ENCODE measurements at regions not wholly inside any gene's neighbourhood (a gene's known extent, or its start where the extent isn't known, plus 50 kb on each side); places are given as distances from the start of the nearest gene placed in this dataset.
"Not testable (repeated sequence)": the region's sequence is repeated elsewhere in the genome, so short reads cannot be mapped to it uniquely, and the experiment has no call there.

DNA sequence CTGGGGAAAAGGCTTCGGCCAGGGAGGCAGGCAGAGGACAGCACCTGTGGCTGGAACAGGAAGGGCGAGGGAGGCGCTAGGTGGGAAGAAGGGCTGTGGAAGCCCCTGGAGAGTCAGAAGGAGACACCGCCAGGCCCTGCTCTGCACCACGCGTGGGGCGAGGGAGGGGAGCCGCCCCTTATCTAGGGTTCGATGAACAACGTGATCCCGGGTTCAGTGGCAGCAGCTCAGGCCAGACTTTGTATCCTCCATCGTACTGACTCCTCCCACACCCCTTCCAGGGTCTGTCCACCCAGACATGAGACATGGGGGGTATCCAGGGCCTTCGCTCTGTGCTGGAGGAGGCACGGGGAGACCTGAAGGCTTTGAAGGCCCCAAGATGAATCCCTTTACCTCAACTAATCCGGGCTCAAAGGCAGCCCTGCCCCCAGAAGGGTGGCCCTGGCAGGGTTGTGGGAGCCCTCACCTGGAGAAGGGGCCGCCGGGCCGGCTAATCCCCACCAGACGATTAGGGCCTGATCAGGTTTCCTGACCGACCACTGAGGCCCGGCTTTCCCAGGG lies 110.8 kb downstream of the PDGFA start:
- H3K79me2 ChIP-seq (ENCODE audit: low read length) = no peaks in the 10 kb centered on the region
- DNase-seq = no peak
- no peaks in the 10 kb centered on the region for H3K4me1 ChIP-seq (ENCODE audit: low read length)
- H3K4me2 ChIP-seq (ENCODE audit: low read depth, low read length) = no peak overlapping the region
- no peaks in the 10 kb centered on the region for H4K20me1 ChIP-seq (ENCODE audit: insufficient read depth, low read length)
- no peaks in the 10 kb centered on the region for H3K27me3 ChIP-seq (replicated peaks; ENCODE audit: insufficient read depth, low read length)
- no peak overlapping the region for H3K27ac ChIP-seq (ENCODE audit: low read length)
- H3F3A ChIP-seq (ENCODE audit: insufficient read depth, low read length) = no peaks in the 10 kb centered on the region
- no peaks in the 10 kb centered on the region for H3K9me3 ChIP-seq (replicated peaks; ENCODE audit: insufficient read depth, low read length)
- H3K36me3 ChIP-seq (replicated peaks; ENCODE audit: insufficient read depth, low read length) = no peaks in the 10 kb centered on the region
- no peak overlapping the region for H2AFZ ChIP-seq (ENCODE audit: low read length)
- no peaks in the 10 kb centered on the region for H3K9me2 ChIP-seq (replicated peaks; ENCODE audit: insufficient read depth, low read length)
- TF ChIP-seq EZH2phosphoT487 (IDR thresholded peaks at IDR 0.05; ENCODE audit: low read length) (no peak), EZH2 (optimal IDR thresholded peaks at IDR 0.05; ENCODE audit: low read depth, low read length) (no peak), CTCF (IDR thresholded peaks at IDR 0.05; ENCODE audit: low read length) (no peak)
- no peak overlapping the region for H3K4me3 ChIP-seq (ENCODE audit: low read length)
- no peak overlapping the region for H3K9ac ChIP-seq (ENCODE audit: low read length)

GRCh38 chr7:409339-410281 lies 110.0 kb downstream of the PDGFA start:
- Histone ChIP-seq H3K27ac (ENCODE audit: low read length) (no peak overlapping the region), H3K36me3 (replicated peaks; ENCODE audit: insufficient read depth, low read length) (no peaks in the 10 kb centered on the region), H2AFZ (ENCODE audit: low read length) (no peak overlapping the region), H3K9ac (ENCODE audit: low read length) (no peak overlapping the region), H3K4me1 (ENCODE audit: low read length) (no peaks in the 10 kb centered on the region), H3K79me2 (ENCODE audit: low read length) (no peaks in the 10 kb centered on the region), H3K9me3 (replicated peaks; ENCODE audit: insufficient read depth, low read length) (no peaks in the 10 kb centered on the region), H3K9me2 (replicated peaks; ENCODE audit: insufficient read depth, low read length) (no peaks in the 10 kb centered on the region), H3K4me2 (ENCODE audit: low read depth, low read length) (no peak overlapping the region), H3F3A (ENCODE audit: insufficient read depth, low read length) (no peaks in the 10 kb centered on the region), H3K27me3 (replicated peaks; ENCODE audit: insufficient read depth, low read length) (no peaks in the 10 kb centered on the region), H4K20me1 (ENCODE audit: insufficient read depth, low read length) (no peaks in the 10 kb centered on the region), H3K4me3 (ENCODE audit: low read length) (no peak overlapping the region)
- TF ChIP-seq EZH2phosphoT487 (IDR thresholded peaks at IDR 0.05; ENCODE audit: low read length) (no peak), CTCF (IDR thresholded peaks at IDR 0.05; ENCODE audit: low read length) (no peak), EZH2 (optimal IDR thresholded peaks at IDR 0.05; ENCODE audit: low read depth, low read length) (no peak)
- DNase-seq = no peak

DNA sequence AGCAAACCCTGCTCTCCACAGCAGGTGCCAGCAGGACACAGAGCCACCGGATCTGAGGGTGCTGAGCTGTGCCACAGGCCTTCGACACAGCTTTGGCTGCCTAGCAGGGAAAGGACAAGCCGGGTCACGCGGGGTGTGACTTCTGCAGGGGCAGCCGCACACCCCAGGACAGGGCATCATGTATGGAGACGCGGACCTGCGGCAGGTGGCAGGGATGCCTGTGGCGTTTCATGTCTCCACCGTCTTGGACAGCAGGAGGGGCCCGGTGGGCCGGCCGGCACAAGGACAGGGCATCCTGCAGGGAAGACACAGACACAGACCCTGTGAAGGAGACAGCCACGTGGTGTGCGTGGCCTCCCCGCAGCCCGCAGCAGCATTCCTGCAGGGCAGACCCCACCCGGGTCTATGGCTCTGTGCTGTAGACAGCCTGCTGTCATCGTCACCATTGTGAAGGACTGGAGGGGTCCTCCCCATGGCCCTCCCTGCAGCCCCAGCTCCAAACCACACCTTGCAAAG lies 109.2 kb downstream of the PDGFA start:
- Histone ChIP-seq H3K4me1 (ENCODE audit: low read length) (no peaks in the 10 kb centered on the region), H3K36me3 (replicated peaks; ENCODE audit: insufficient read depth, low read length) (no peaks in the 10 kb centered on the region), H2AFZ (ENCODE audit: low read length) (no peak overlapping the region), H3F3A (ENCODE audit: insufficient read depth, low read length) (no peaks in the 10 kb centered on the region), H3K27ac (ENCODE audit: low read length) (no peak overlapping the region), H3K79me2 (ENCODE audit: low read length) (no peaks in the 10 kb centered on the region), H3K4me3 (ENCODE audit: low read length) (no peak overlapping the region), H3K27me3 (replicated peaks; ENCODE audit: insufficient read depth, low read length) (no peaks in the 10 kb centered on the region), H4K20me1 (ENCODE audit: insufficient read depth, low read length) (no peaks in the 10 kb centered on the region), H3K9me2 (replicated peaks; ENCODE audit: insufficient read depth, low read length) (no peaks in the 10 kb centered on the region), H3K9ac (ENCODE audit: low read length) (no peak overlapping the region), H3K4me2 (ENCODE audit: low read depth, low read length) (no peak overlapping the region), H3K9me3 (replicated peaks; ENCODE audit: insufficient read depth, low read length) (no peaks in the 10 kb centered on the region)
- DNase-seq = no peak
- TF ChIP-seq EZH2 (optimal IDR thresholded peaks at IDR 0.05; ENCODE audit: low read depth, low read length) (no peak), CTCF (IDR thresholded peaks at IDR 0.05; ENCODE audit: low read length) (no peak), EZH2phosphoT487 (IDR thresholded peaks at IDR 0.05; ENCODE audit: low read length) (no peak)

DNA sequence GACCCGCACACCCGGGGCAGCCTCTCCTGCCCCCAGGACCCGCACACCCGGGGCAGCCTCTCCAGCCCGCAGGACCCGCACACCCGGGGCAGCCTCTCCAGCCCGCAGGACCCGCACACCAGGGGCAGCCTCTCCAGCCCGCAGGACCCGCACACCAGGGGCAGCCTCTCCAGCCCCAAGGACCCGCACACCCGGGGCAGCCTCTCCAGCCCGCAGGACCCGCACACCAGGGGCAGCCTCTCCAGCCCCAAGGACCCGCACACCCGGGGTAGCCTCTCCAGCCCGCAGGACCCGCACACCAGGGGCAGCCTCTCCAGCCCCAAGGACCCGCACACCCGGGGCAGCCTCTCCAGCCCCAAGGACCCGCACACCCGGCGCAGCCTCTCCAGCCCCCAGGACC lies 108.5 kb downstream of the PDGFA start:
- H2AFZ ChIP-seq (ENCODE audit: low read length); H3K4me3 ChIP-seq (ENCODE audit: low read length); H3K27me3 ChIP-seq (replicated peaks; ENCODE audit: insufficient read depth, low read length); H3K4me1 ChIP-seq (ENCODE audit: low read length); H3K9me3 ChIP-seq (replicated peaks; ENCODE audit: insufficient read depth, low read length); H3K79me2 ChIP-seq (ENCODE audit: low read length); H4K20me1 ChIP-seq (ENCODE audit: insufficient read depth, low read length); H3K4me2 ChIP-seq (ENCODE audit: low read depth, low read length); H3K36me3 ChIP-seq (replicated peaks; ENCODE audit: insufficient read depth, low read length); H3F3A ChIP-seq (ENCODE audit: insufficient read depth, low read length); H3K9me2 ChIP-seq (replicated peaks; ENCODE audit: insufficient read depth, low read length); H3K27ac ChIP-seq (ENCODE audit: low read length); DNase-seq; H3K9ac ChIP-seq (ENCODE audit: low read length): not testable (repeated sequence)
